ENCODE measurements at regions not wholly inside any gene's neighbourhood (a gene's known extent, or its start where the extent isn't known, plus 50 kb on each side); places are given as distances from the start of the nearest gene placed in this dataset.

- Histone ChIP-seq H3K27me3 (ENCODE audit: insufficient read depth, low read length) (no peaks in the 10 kb centered on the region), H3F3A (ENCODE audit: insufficient read depth, low read length) (no peaks in the 10 kb centered on the region), H3K36me3 (ENCODE audit: insufficient read depth, low read length) (no peaks in the 10 kb centered on the region), H3K4me1 (ENCODE audit: insufficient read depth, low read length, severe bottlenecking) (no peaks in the 10 kb centered on the region), H3K27ac (ENCODE audit: low read depth, low read length, poor library complexity, severe bottlenecking) (no peak overlapping the region), H2AFZ (ENCODE audit: low read length) (no peak overlapping the region), H3K4me3 (ENCODE audit: low read depth, low read length, poor library complexity, severe bottlenecking) (no peak overlapping the region), H3K79me2 (ENCODE audit: insufficient read depth, low read length) (no peaks in the 10 kb centered on the region), H3K9ac (ENCODE audit: low read length) (no peak overlapping the region), H3K4me2 (ENCODE audit: low read length) (no peak overlapping the region), H3K9me3 (ENCODE audit: low read length) (no peaks in the 10 kb centered on the region), H4K20me1 (ENCODE audit: insufficient read depth, low read length) (no peaks in the 10 kb centered on the region), H3K9me2 (ENCODE audit: low read depth, low read length) (no peaks in the 10 kb centered on the region)
- TF ChIP-seq EZH2 (IDR thresholded peaks at IDR 0.05; ENCODE audit: borderline replicate concordance, low read length) (no peak), CTCF (IDR thresholded peaks at IDR 0.05; ENCODE audit: low read length) (no peak)
These were observed 247.5 kb upstream of the GMDS start for GRCh38 chr6:2492686-2493523.

GRCh38 chr6:2491137-2491536 is 245.7 kb upstream of the GMDS start:
- no peaks in the 10 kb centered on the region for H4K20me1 ChIP-seq (ENCODE audit: insufficient read depth, low read length)
- no peaks in the 10 kb centered on the region for H3K9me3 ChIP-seq (ENCODE audit: low read length)
- H3K36me3 ChIP-seq (ENCODE audit: insufficient read depth, low read length): no peaks in the 10 kb centered on the region
- H3K4me2 ChIP-seq (ENCODE audit: low read length): no peak overlapping the region
- H3K9ac ChIP-seq (ENCODE audit: low read length): no peak overlapping the region
- H3K27ac ChIP-seq (ENCODE audit: low read depth, low read length, poor library complexity, severe bottlenecking): no peak overlapping the region
- H2AFZ ChIP-seq (ENCODE audit: low read length): no peak overlapping the region
- H3K27me3 ChIP-seq (ENCODE audit: insufficient read depth, low read length): no peaks in the 10 kb centered on the region
- no peaks in the 10 kb centered on the region for H3K9me2 ChIP-seq (ENCODE audit: low read depth, low read length)
- no peaks in the 10 kb centered on the region for H3K79me2 ChIP-seq (ENCODE audit: insufficient read depth, low read length)
- H3K4me3 ChIP-seq (ENCODE audit: low read depth, low read length, poor library complexity, severe bottlenecking): no peak overlapping the region
- no peaks in the 10 kb centered on the region for H3F3A ChIP-seq (ENCODE audit: insufficient read depth, low read length)
- TF ChIP-seq CTCF (IDR thresholded peaks at IDR 0.05; ENCODE audit: low read length) (no peak), EZH2 (IDR thresholded peaks at IDR 0.05; ENCODE audit: borderline replicate concordance, low read length) (no peak)
- no peaks in the 10 kb centered on the region for H3K4me1 ChIP-seq (ENCODE audit: insufficient read depth, low read length, severe bottlenecking)

DNA sequence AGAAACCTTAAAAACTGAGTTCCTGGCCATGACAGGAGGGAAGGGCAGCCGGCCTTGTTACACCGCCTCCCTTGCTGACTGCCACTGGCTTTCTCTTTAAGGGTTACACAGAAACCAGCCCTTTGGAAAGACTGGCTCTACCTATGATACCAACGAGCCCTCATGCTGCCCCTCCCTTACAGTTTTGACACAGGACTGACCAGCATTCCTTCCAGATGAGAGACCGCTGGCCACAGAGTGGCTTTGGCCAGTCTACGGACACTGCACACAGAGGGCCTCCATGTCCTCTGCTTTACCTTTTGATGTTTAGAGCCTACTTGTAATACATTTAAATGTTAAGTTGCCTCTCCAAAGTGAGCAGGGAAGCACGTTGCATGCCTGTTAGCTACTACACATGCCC is 243.2 kb upstream of the GMDS start:
- H3K27me3 ChIP-seq (ENCODE audit: insufficient read depth, low read length): no peaks in the 10 kb centered on the region
- H3K27ac ChIP-seq (ENCODE audit: low read depth, low read length, poor library complexity, severe bottlenecking): no peak overlapping the region
- no peaks in the 10 kb centered on the region for H4K20me1 ChIP-seq (ENCODE audit: insufficient read depth, low read length)
- H3K4me1 ChIP-seq (ENCODE audit: insufficient read depth, low read length, severe bottlenecking): no peaks in the 10 kb centered on the region
- no peak overlapping the region for H2AFZ ChIP-seq (ENCODE audit: low read length)
- H3K36me3 ChIP-seq (ENCODE audit: insufficient read depth, low read length): no peaks in the 10 kb centered on the region
- no peaks in the 10 kb centered on the region for H3F3A ChIP-seq (ENCODE audit: insufficient read depth, low read length)
- H3K9me3 ChIP-seq (ENCODE audit: low read length): no peaks in the 10 kb centered on the region
- H3K79me2 ChIP-seq (ENCODE audit: insufficient read depth, low read length): no peaks in the 10 kb centered on the region
- TF ChIP-seq EZH2 (IDR thresholded peaks at IDR 0.05; ENCODE audit: borderline replicate concordance, low read length) (no peak), CTCF (IDR thresholded peaks at IDR 0.05; ENCODE audit: low read length) (no peak)
- H3K4me3 ChIP-seq (ENCODE audit: low read depth, low read length, poor library complexity, severe bottlenecking): no peak overlapping the region
- H3K9me2 ChIP-seq (ENCODE audit: low read depth, low read length): no peaks in the 10 kb centered on the region
- no peak overlapping the region for H3K4me2 ChIP-seq (ENCODE audit: low read length)
- no peak overlapping the region for H3K9ac ChIP-seq (ENCODE audit: low read length)

Data from OCI-LY1 (cell line).